Lower lobe of right lung (tissue), 2 donors: ENCODE measurements at regions not wholly inside any gene's neighbourhood (a gene's known extent, or its start where the extent isn't known, plus 50 kb on each side); places are given as distances from the start of the nearest gene placed in this dataset.

Source experiments
- ATAC-seq, 2 donors: fragments of 200-7000 bp; cut with Tn5 transposase; one replicate each; pipeline ENCODE4 v1.9.1; 2020 to 2022; ENCODE audit warnings: mild to moderate bottlenecking in 2 of 2, moderate library complexity in 2 of 2
- DNase-seq: peaks from one replicate; pipeline ENCODE4 v3.0.0-alpha.2; 2020
- H3K27ac ChIP-seq: fragments of 200-600 bp; one replicate; pipeline ENCODE4 v1.8.0; 2022
- H3K27me3 ChIP-seq: fragments of 200-600 bp; one replicate; pipeline ENCODE4 v1.8.0; 2022; ENCODE audit warnings: low read depth
- H3K36me3 ChIP-seq: fragments of 200-600 bp; one replicate; pipeline ENCODE4 v1.8.0; 2022; ENCODE audit warnings: mild to moderate bottlenecking
- H3K4me1 ChIP-seq: fragments of 200-600 bp; one replicate; pipeline ENCODE4 v1.8.0; 2022
- H3K4me3 ChIP-seq: fragments of 200-600 bp; one replicate; pipeline ENCODE4 v1.8.0; 2022; ENCODE audit warnings: mild to moderate bottlenecking
- H3K9me3 ChIP-seq: fragments of 200-600 bp; one replicate; pipeline ENCODE4 v1.8.0; 2022
- intact Hi-C: fragments of 100-400 bp; cut with DNase I; formaldehyde crosslinking; loops from one replicate; pipeline ENCODE4 v1.11.0; 2022
- TF ChIP-seq, protein P1 (sequence below): fragments of 200-600 bp; IDR thresholded peaks from one replicate; pipeline ENCODE4 v1.8.0; 2022; ENCODE audit warnings: antibody characterized with exemption, mild to moderate bottlenecking
- donor health status: DM: no; HTN: yes; CAD: no; lungs with severe emphysema.

DNA sequence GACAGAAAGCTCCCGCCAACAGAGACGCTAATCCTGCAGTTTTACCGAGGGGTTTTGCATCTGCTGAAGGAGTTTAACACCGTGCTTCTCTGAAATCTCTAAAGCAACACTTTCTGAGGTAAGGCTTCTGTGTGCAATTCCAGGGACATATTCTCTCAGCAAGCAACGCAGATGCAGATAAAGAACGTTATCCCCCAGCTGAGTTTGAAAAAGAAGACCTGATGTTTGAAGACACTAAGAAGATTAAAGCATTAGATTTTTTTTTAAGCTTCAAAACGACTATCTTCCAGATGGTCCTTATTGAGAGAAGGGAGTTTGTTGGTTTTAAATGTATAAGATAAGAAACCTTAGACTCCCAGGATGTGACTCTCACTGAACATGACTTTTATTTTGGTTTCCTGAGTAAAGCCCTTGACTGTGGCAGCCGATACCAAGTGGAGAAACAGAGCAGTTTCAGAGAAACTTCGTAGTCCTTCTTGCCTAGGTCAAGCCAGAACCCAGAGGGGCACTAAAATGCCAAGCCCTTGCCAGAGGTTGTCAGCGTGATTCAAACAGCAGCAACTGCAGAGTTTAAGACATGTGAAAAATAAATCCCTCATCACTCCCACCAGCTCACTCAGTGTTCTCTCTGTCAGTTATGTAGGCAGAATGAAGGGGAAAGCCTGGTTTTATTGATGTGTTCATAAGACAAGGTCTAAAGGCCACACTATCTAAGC lies 353.3 kb upstream of the CNR1 start:
- Histone ChIP-seq H3K36me3 (no peaks in the 10 kb centered on the region), H3K27ac (no peak overlapping the region), H3K4me3 (no peak overlapping the region), H3K4me1 (no peaks in the 10 kb centered on the region), H3K9me3 (no peaks in the 10 kb centered on the region), H3K27me3 (no peaks in the 10 kb centered on the region)
- ATAC-seq (no peak), DNase-seq (no peak)
- TF ChIP-seq, protein P1, sequence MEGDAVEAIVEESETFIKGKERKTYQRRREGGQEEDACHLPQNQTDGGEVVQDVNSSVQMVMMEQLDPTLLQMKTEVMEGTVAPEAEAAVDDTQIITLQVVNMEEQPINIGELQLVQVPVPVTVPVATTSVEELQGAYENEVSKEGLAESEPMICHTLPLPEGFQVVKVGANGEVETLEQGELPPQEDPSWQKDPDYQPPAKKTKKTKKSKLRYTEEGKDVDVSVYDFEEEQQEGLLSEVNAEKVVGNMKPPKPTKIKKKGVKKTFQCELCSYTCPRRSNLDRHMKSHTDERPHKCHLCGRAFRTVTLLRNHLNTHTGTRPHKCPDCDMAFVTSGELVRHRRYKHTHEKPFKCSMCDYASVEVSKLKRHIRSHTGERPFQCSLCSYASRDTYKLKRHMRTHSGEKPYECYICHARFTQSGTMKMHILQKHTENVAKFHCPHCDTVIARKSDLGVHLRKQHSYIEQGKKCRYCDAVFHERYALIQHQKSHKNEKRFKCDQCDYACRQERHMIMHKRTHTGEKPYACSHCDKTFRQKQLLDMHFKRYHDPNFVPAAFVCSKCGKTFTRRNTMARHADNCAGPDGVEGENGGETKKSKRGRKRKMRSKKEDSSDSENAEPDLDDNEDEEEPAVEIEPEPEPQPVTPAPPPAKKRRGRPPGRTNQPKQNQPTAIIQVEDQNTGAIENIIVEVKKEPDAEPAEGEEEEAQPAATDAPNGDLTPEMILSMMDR: no peak
- intact Hi-C loops: no loop called here

DNA sequence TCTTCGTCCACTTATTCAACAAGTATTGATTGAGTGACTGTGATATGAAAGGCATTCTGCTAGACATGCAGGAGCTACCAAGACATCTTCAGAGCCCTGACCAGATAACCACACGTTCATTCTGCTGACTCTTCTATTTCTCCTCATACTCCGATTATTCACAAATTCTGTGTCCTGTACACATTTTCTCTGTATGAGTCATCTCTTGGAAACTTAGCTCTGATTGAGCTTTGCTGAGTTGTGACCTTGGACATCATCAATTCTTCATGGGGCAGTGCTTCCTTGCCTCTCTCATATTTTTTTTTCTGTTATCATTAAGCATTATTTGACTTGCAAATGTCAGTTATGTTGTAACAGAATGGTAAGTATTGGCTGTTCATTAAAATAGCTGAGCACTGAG lies 351.6 kb upstream of the CNR1 start:
- no peak overlapping the region for H3K4me3 ChIP-seq
- no peaks in the 10 kb centered on the region for H3K27me3 ChIP-seq
- TF ChIP-seq, protein P1: no peak
- ATAC-seq: no peak
- no peaks in the 10 kb centered on the region for H3K9me3 ChIP-seq
- no peak overlapping the region for H3K27ac ChIP-seq
- H3K36me3 ChIP-seq: no peaks in the 10 kb centered on the region
- no peaks in the 10 kb centered on the region for H3K4me1 ChIP-seq
- intact Hi-C loops: no loop called here
- no peak for DNase-seq

- Histone ChIP-seq H3K4me3 (no peak overlapping the region), H3K27me3 (no peaks in the 10 kb centered on the region), H3K4me1 (no peaks in the 10 kb centered on the region), H3K9me3 (no peaks in the 10 kb centered on the region), H3K36me3 (no peaks in the 10 kb centered on the region), H3K27ac (no peak overlapping the region)
- DNase-seq (no peak), ATAC-seq (no peak)
- TF ChIP-seq, protein P1: no peak
- intact Hi-C loops: no loop called here
Measured at GRCh38 chr6:88513920-88514319, 347.8 kb upstream of the CNR1 start.

DNA sequence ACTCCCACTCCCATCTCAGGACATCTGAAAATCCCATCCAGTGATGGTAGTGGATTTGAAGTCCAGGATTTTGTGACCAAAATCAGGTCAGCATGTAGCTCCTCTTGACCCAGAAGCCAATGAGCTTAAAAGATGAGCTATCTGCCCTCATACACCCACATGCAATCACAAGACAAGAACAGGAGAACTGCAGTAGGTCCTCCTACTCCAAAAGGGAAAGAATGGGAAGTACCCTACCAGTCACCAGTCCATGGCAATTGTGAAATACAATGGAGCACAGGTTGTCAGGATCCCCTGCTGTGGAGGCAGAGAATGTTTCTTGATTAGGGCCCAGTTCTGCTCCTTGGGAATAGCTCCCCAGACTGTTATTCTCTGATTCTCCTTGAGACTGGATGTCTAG lies 347.3 kb upstream of the CNR1 start:
- no peaks in the 10 kb centered on the region for H3K9me3 ChIP-seq
- ATAC-seq (no peak), DNase-seq (no peak)
- H3K4me3 ChIP-seq: no peak overlapping the region
- no peaks in the 10 kb centered on the region for H3K27me3 ChIP-seq
- H3K27ac ChIP-seq: no peak overlapping the region
- intact Hi-C loops: no loop called here
- TF ChIP-seq, protein P1: no peak
- no peaks in the 10 kb centered on the region for H3K4me1 ChIP-seq
- H3K36me3 ChIP-seq: no peaks in the 10 kb centered on the region

- TF ChIP-seq, protein P1: no peak
- Histone ChIP-seq H3K27ac (no peak overlapping the region), H3K4me3 (no peak overlapping the region), H3K9me3 (peaks cover under 1% of the 10 kb centered on the region), H3K4me1 (no peaks in the 10 kb centered on the region), H3K36me3 (no peaks in the 10 kb centered on the region), H3K27me3 (no peaks in the 10 kb centered on the region)
- intact Hi-C loops: no loop called here
- DNase-seq (no peak), ATAC-seq (no peak)
Measured at GRCh38 chr6:88512951-88513350, 346.8 kb upstream of the CNR1 start.
